ENCODE measurements at regions not wholly inside any gene's neighbourhood (a gene's known extent, or its start where the extent isn't known, plus 50 kb on each side); places are given as distances from the start of the nearest gene placed in this dataset.
A peak's percentile ranks its signal among the peaks of the same experiment; 100 is the strongest.

DNA sequence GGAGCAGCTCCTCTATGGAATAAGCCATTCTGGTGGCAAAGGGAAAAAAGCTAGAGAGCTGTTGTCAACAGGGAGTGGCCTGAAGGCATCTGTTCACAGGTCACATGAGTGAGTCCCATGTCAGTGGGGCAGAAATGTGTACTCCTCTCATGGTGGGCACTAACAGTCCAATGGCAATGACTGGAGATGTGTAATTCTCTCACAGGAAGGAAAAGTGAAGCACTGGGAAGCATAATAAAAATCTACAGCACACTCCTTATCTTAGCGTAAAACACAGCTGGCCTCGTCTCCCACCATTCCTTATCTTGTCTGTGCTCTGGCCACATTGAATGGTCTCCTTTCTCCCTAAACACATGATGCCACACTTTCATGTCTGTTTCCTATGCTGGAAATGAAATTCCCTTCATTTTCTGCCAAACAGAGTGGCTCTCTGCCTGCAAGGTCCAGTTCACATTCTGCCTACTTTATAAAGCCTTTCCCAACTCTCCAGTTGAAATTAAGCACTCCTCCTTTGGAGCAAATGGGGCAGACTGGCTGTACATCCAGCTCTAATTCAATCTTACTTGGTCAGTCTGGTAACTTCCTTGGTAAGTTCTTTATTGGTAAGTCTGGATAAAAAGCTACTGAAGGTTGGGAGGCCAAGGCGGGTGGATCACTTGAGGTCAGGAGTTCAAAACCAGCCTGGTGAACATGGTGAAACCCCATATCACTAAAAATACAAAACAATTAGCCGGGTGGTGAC, 139.8 kb downstream of the RPL22L1 start:
- DNase-seq (ENCODE audit: low read depth), result no peak

DNA sequence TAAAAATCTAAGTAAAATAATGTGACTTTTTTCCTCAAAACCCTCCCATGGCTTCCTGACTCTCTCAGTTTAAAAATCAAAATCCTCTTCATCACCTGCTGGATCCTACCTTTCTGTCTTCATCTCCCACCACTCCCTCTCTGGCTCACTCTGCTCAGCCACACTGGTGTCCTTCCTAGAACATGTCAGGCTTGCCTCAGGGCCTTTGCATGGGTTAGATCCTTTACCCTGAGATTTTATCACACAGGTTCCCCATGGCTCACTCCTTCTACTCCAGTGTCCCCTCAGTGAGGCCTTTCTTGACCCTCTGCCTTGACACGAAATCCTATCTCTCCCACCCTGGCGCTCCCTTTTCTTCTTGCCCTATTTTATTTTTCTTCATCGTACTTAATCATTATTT, 141.8 kb downstream of the RPL22L1 start:
- no peak for DNase-seq (ENCODE audit: low read depth)

- no peak for DNase-seq (ENCODE audit: low read depth)
Observed at GRCh38 chr3:170727754-170728153, 141.9 kb upstream of the SLC7A14 start.

- no peak for DNase-seq (ENCODE audit: low read depth)
Observed at GRCh38 chr3:170726976-170727661, 141.2 kb upstream of the SLC7A14 start.

GRCh38 chr3:170725285-170725731, 139.4 kb upstream of the SLC7A14 start:
- no peak for DNase-seq (ENCODE audit: low read depth)

- DNase-seq (ENCODE audit: low read depth), result peak; percentile 84
Observed at GRCh38 chr3:170724599-170725280, 138.9 kb upstream of the SLC7A14 start.

DNA sequence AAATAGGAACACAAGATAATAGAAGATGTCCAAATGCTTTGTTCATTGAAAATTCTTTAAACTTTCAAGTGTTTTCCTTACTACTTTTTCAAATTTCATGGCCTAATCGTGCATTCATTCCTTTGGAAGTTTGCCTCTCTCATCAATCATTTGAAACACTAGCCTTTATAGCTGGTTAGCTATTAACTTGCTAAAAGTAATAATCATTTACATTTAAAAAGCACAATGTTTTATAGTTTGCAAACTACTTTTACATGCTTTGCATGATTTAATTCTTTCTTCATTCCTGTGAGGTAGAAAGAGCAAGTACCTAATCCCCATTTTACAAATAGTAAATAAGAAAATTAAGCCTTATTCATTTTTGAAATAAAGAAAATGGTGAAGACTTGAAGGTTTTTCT, 137.4 kb upstream of the SLC7A14 start:
- no peak for DNase-seq (ENCODE audit: low read depth)

DNA sequence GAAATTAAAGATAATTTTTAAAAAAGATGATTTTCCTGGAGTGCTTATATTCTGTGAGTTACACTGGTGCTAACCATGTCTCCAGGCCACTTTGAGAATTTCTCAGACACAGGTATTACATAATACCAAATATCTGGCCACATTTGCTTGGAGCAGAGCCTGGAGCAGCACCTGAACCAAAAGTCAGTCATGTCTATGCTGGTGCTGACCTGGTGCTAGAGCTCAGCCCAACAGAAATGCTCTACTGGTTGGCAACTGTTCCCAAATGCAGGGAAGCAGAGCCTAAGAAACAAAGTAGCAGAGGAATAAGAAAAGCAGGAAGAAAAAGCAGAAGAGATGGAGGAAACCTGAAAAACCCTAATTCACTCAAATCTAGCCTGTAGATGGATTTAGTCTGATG, 135.7 kb upstream of the SLC7A14 start:
- DNase-seq (ENCODE audit: low read depth), result no peak

GRCh38 chr3:170719300-170719699, 133.4 kb upstream of the SLC7A14 start:
- DNase-seq (ENCODE audit: low read depth), result no peak

DNA sequence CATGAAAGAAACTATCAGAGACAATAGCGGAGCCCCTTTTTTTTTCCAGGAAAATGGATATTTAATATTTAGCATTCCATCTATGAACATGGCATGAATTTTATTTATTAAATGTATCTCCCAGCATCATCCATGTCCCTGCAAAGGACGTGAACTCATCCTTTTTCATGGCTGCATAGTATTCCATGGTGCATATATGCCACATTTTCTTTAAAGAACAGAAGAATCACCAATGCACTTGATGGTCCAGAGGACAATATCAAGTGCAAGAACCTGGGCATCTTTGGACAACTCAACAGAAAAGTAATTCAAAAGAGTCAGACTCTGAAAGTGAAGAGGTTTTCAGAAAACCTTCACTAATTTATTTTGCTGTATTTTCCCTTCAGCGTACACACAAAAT, 133.0 kb upstream of the SLC7A14 start:
- DNase-seq (ENCODE audit: low read depth), result no peak

- no peak for DNase-seq (ENCODE audit: low read depth)
Observed at GRCh38 chr3:170717410-170718402, 131.8 kb upstream of the SLC7A14 start.

DNA sequence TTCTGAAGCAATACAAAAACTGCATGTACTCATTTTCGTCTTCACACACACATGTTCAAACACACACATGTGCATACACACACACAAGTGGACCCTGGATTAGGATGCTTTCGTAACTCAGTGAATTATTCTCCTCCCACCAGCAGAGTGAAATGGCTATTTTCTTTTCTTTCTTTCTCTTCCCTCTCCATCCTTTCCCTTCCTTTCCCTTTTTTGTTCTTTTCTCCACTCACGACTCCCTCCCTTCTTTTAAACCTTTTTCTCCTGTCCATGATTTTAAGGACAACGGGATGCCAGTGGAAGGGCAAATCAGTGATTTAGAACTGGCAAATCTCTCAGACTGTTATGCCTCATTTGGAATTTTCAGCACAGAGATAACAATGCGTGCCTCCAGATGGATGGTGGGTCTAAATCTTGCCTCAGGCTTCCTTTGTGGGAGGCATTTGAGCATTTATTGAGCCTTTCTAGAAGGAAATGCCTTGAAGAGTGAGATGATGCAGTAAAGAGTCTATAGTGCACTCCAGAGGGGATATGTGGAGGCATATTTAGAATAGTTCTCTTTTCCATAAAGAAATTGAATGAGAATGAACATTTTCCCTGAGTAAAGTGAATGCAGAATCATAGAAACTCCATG, 130.4 kb upstream of the SLC7A14 start:
- DNase-seq (ENCODE audit: low read depth), result no peak

DNA sequence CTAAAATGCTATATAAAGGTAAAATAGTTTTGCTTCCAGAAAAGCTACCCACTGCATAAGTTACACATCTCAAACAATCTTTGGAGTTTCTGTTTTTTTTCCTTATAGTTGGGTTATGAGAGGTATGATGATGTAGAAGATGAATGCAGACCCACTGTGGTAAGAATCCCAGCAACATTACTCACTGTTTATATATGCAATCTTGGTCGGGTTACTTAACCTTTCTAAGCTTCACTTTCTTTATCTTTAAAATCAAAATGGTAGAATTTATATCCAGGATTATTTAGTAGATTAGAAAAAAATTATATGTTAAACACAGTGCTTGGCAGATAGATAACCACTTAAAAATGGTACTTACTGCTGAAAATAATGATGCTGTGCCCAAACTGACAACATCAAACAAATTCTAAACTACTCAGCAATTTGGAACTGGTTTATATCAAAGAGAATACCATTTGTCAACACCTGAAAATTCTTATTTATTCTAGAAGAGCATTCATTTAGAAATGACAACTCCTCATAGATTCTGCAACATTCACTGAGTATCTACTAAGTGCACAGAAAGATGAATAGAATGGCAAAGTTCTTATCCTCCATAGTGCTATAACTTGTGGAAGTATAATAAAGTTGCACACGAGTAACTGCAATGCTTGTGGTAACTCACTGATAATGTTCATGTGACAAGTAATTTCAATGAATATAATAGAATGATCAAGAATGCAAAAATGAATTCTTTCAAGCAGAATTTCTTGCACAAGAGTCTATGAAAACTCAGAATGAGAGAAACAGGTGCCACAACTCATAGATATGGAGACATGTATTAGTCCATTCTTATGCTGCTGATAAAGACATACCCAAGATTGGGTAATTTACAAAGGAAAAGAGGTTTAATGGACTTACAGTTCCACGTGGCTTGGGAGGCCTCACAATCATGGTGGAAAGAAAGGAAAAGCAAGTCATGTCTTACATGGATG, 129.0 kb upstream of the SLC7A14 start:
- no peak for DNase-seq (ENCODE audit: low read depth)

GRCh38 chr3:170714122-170714521, 128.2 kb upstream of the SLC7A14 start:
- DNase-seq (ENCODE audit: low read depth), result no peak

DNA sequence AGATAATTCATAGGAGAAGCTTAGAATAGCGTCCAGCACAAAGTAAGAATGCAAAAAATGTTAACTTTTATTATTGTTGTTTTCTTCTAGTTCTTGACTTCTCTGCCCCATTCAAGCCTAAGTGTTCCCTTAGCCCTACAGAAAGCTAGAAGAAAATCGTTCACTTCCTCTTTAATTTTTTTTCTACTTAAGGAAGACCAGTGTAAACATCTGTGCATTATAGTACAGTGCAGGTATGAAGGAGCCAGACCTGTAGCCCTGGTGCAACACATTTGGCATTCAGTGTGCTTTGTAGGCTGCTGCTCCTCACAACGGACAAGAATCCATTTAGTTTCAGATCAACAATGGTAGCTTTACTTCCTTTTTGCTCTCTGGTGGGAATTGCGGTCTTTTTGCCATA, 127.8 kb upstream of the SLC7A14 start:
- no peak for DNase-seq (ENCODE audit: low read depth)

GRCh38 chr3:170712798-170713197, 126.9 kb upstream of the SLC7A14 start:
- no peak for DNase-seq (ENCODE audit: low read depth)

DNA sequence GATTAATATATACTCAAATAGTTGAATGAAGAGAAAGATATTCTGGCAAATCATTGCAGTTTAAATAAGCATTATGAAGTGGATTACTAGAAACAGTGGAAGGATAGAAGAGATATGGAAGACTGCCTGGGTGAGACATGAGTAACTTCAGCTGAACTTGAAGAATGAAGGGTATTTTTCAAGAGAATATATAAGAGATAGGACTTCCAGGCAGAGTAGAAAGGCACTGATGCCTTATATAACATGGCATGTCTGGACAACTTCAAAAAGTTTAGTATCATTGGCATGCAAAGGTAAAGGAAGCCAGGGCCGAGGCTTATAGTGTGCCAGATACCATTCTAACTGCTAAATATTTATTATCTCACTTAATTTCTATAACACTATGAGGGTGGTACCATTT, 126.5 kb upstream of the SLC7A14 start:
- no peak for DNase-seq (ENCODE audit: low read depth)

- DNase-seq (ENCODE audit: low read depth), result no peak
Observed at GRCh38 chr3:170711786-170712185, 125.9 kb upstream of the SLC7A14 start.

GRCh38 chr3:170709046-170709445, 123.2 kb upstream of the SLC7A14 start:
- peak; percentile 96 for DNase-seq (ENCODE audit: low read depth)

DNA sequence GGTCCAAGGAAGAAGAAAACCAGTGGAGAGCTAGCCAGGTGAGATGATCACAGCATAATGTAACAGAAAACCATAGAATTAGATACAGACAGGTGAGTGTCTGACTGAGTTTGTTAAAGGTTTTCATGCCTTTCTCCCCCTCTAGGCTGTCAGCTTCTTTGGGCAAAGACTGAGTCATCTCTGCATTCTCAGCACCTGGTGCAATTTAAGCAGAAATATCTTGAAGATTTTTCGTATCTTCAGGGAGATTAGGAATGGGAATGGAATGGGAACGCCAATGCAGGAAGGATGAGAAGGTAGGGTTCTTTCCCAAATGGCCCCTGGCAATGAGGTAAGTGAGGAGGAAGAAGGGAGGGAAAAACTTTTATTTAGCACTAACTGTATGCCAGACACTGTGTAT, 122.0 kb upstream of the SLC7A14 start:
- DNase-seq (ENCODE audit: low read depth), result no peak

All from GM04504 (cell line).